ENCODE measurements at regions not wholly inside any gene's neighbourhood (a gene's known extent, or its start where the extent isn't known, plus 50 kb on each side); places are given as distances from the start of the nearest gene placed in this dataset.

DNA sequence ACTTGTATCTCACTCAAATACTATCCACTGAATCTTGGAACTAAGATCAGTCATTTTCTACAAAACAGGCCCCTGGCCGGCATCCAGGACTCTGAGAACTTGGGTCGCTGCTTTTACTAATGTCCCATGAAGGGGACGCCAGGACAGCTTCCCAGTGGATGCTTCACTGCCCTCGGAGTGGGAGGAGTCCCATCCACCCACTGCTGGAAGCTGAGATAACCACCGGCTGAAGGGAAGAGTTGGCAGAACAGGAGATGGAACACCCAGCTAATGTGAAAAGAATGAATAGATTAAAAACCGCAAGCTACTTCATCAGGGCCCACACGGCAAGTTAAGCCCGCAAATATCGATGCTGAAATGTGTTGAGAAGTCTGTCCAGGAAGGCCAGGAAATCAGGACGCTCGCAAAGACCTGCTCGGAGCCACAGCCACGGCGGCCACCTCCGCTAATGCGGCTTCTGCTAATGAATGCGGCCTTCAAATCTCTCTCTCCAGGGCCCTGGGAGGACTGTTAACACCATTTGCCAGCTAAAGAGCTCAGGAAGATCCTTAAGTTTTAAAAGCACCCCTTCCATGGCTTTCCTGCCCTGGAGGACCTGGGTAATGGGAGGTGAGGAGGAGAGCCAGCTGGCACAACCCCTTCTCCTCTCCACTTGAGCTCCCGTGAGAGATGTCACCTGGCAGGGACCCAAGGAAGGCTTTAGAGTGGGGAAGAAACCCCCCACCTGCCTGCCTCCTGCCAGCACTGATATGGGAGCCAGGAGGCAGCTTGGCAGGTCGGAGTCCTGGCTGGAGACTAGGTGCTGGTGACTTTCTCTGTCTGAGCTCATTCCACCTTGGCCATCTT, 226.6 kb upstream of the RPL38 start:
- H4K20me1 ChIP-seq (replicated peaks in 1 of 2; ENCODE audit: control insufficient read depth in 1 of 2, insufficient read depth in 2 of 2, low read length in 2 of 2): no peaks in the 10 kb centered on the region
- ChIA-PET CTCF (ENCODE audit: partially characterized antibody) (interaction anchor here (0.9 to 2.2 kb wide), 13 partner anchors 8 to 281 kb away, joined by 3 to 6 read pairs (median 3); no protein-coding TSS in a partner anchor), POLR2A (ENCODE audit: partially characterized antibody) (interaction anchor here (1.2 kb wide), 1 partner anchor 9 kb away, joined by 3 read pairs; no protein-coding TSS in a partner anchor)
- no peaks in the 10 kb centered on the region for H3K9me3 ChIP-seq (ENCODE audit: insufficient read depth in 2 of 2, low read depth in 1 of 2, low read length in 1 of 2)
- no peak overlapping the region for H2AFZ ChIP-seq (ENCODE audit: low read length)
- H4K91ac ChIP-seq (replicated peaks; ENCODE audit: insufficient read length, low read length): no peak overlapping the region
- H3K27me3 ChIP-seq (replicated peaks in 1 of 4; ENCODE audit: control insufficient read depth in 3 of 4, extremely low read depth in 1 of 4, insufficient read depth in 3 of 4, low read length in 3 of 4): no peaks in the 10 kb centered on the region; a peak in 1 of 7 replicates
- H3K56ac ChIP-seq (replicated peaks; ENCODE audit: insufficient read length, low read depth, low read length): no peak overlapping the region
- H2BK5ac ChIP-seq (ENCODE audit: low read depth, low read length): no peak overlapping the region
- no peak for DNase-seq (ENCODE audit: low read depth in 1 of 2, low spot score in 2 of 2)
- no peak overlapping the region for H3K4me3 ChIP-seq (ENCODE audit: extremely low read depth in 1 of 4, insufficient read depth in 2 of 4, low read depth in 3 of 4, low read length in 4 of 4)
- H2BK15ac ChIP-seq (ENCODE audit: low read length): no peak overlapping the region
- H3K36me3 ChIP-seq (ENCODE audit: control insufficient read depth in 2 of 4, insufficient read depth in 4 of 4, low read length in 3 of 4): no peaks in the 10 kb centered on the region
- no peaks in the 10 kb centered on the region for H3K79me2 ChIP-seq (ENCODE audit: control insufficient read depth in 1 of 2, insufficient read depth in 2 of 2, low read length in 2 of 2)
- H3K4me1 ChIP-seq (replicated peaks in 1 of 4; ENCODE audit: control insufficient read depth in 3 of 4, insufficient read depth in 4 of 4, low read length in 3 of 4): peaks cover 0 to 13% (median 6%) of the 10 kb centered on the region in 4 experiments; a peak in 6 of 7 replicates
- no peak overlapping the region for H2BK120ac ChIP-seq (replicated peaks; ENCODE audit: low read depth, low read length)
- TF ChIP-seq KDM4A (IDR thresholded peaks at IDR 0.05; ENCODE audit: low read depth, low read length, severe bottlenecking) (no peak), SIN3A (conservative IDR thresholded peaks at IDR 0.05 in 1 of 2, IDR thresholded peaks at IDR 0.05 in 1 of 2; ENCODE audit: low read depth in 1 of 2, low read length in 2 of 2) (no peak), NANOG (IDR thresholded peaks at IDR 0.05; ENCODE audit: insufficient read depth, low read depth, low read length, poor library complexity, severe bottlenecking) (no peak), SP4 (IDR thresholded peaks at IDR 0.05; ENCODE audit: low read length) (no peak), POU5F1 (IDR thresholded peaks at IDR 0.05; ENCODE audit: low read depth, low read length) (no peak)
- no peak overlapping the region for H2BK12ac ChIP-seq (ENCODE audit: low read depth, low read length)
- no peak overlapping the region for H3K4me2 ChIP-seq (ENCODE audit: insufficient read depth in 1 of 2, low read depth in 2 of 2, low read length in 2 of 2)
- 92% methylated on average over 19 of the region's 19 CpGs; no CpG with 5 or more reads in 1 of the 2 experiments for WGBS, 2 experiments (ENCODE audit: extremely low coverage in 1 of 2, insufficient coverage in 1 of 2, insufficient read length in 1 of 2, insufficient replicate concordance in 2 of 2, low coverage in 1 of 2, low lambda C conversion rate in 2 of 2, missing lambda C conversion rate in 1 of 2)
- H3K23me2 ChIP-seq (ENCODE audit: low read depth, low read length): no peaks in the 10 kb centered on the region; the same call in 1 of the 2 replicates
- no peak overlapping the region for H3K27ac ChIP-seq (ENCODE audit: low read depth, low read length)
- H2BK20ac ChIP-seq (ENCODE audit: low read length): no peak overlapping the region
- no peak overlapping the region for H3K23ac ChIP-seq (ENCODE audit: insufficient read length)
- no peaks in the 10 kb centered on the region for H3K79me1 ChIP-seq (ENCODE audit: low read depth, low read length)
- FAIRE-seq: no peak
- H3K9ac ChIP-seq (replicated peaks in 1 of 4; ENCODE audit: extremely low read depth in 1 of 4, low read depth in 3 of 4, low read length in 3 of 4): no peak overlapping the region
- no peak overlapping the region; the same call in 1 of the 2 replicates for H3K18ac ChIP-seq (ENCODE audit: extremely low read depth, low read length)
- no peak overlapping the region for H3K14ac ChIP-seq (ENCODE audit: insufficient read length)
- no peak overlapping the region for H3K4ac ChIP-seq (replicated peaks; ENCODE audit: insufficient read length, low read depth, low read length)
- no peak overlapping the region for H4K5ac ChIP-seq (ENCODE audit: insufficient read length, low read depth, low read length)
- no peak overlapping the region for H4K8ac ChIP-seq (ENCODE audit: extremely low read depth, insufficient read depth, low read length)
- no peak overlapping the region for H2AK5ac ChIP-seq (ENCODE audit: low read depth, low read length)
